WTC11 (cell line): ENCODE measurements at regions not wholly inside any gene's neighbourhood (a gene's known extent, or its start where the extent isn't known, plus 50 kb on each side); places are given as distances from the start of the nearest gene placed in this dataset.

Experiments used
- ATAC-seq: fragments of 200-7000 bp; cut with Tn5 transposase; 2 replicates; pipeline ENCODE4 v1.10.0; 2021; ENCODE audit warnings: mild to moderate bottlenecking, moderate library complexity
- CTCF ChIA-PET: fragments of 300-600 bp; sonication (Branson Sonifier 250); formaldehyde crosslinking; loops from one replicate; lab custom pipeline; 2021; ENCODE audit warnings: antibody characterized with exemption; lab: Charles Lee
- POLR2A ChIA-PET: fragments of 350-600 bp; sonication (Branson Sonifier 250); formaldehyde crosslinking; loops from one replicate; lab custom pipeline; 2021; ENCODE audit warnings: antibody characterized with exemption; lab: Charles Lee
- DNase-seq: peaks from one replicate; pipeline ENCODE4 v3.0.0; 2021; ENCODE audit warnings: low spot score
- H3K27ac Mint-ChIP-seq: 2 replicates; pipeline ENCODE4 v1.8.0; 2021; ENCODE audit warnings: mixed read lengths
- H3K27me3 Mint-ChIP-seq: 2 replicates; pipeline ENCODE4 v1.8.0; 2021; ENCODE audit warnings: low read depth, mild to moderate bottlenecking, moderate library complexity, mixed read lengths
- H3K36me3 Mint-ChIP-seq: 2 replicates; pipeline ENCODE4 v1.8.0; 2021; ENCODE audit warnings: mixed read lengths
- H3K4me1 Mint-ChIP-seq: 2 replicates; pipeline ENCODE4 v1.8.0; 2022; ENCODE audit warnings: mixed read lengths
- H3K4me3 Mint-ChIP-seq: 2 replicates; pipeline ENCODE4 v1.8.0; 2021; ENCODE audit warnings: mild to moderate bottlenecking, moderate library complexity, mixed read lengths
- H3K9me3 Mint-ChIP-seq: 2 replicates; pipeline ENCODE4 v1.8.0; 2021; ENCODE audit warnings: mixed read lengths
- AFF4 ChIP-seq: sonication (generic); formaldehyde crosslinking; IDR thresholded peaks from 2 replicates; pipeline ENCODE4 v1.8.1; 2023; ENCODE audit warnings: mild to moderate bottlenecking, missing genetic modification reagents, borderline replicate concordance
- CDX4 ChIP-seq: fragments of 250-450 bp; sonication (Bioruptor Pico); IDR thresholded peaks from 2 replicates; pipeline ENCODE4 v1.9.0; 2021; ENCODE audit warnings: moderate library complexity, mild to moderate bottlenecking, inconsistent platforms, borderline replicate concordance
- CREB1 ChIP-seq: sonication (generic); formaldehyde crosslinking; IDR thresholded peaks from 2 replicates; pipeline ENCODE4 v1.8.0; 2023; ENCODE audit warnings: mild to moderate bottlenecking, missing genetic modification reagents
- E2F5 ChIP-seq: sonication (generic); formaldehyde crosslinking; IDR thresholded peaks from 2 replicates; pipeline ENCODE4 v1.8.1; 2022; ENCODE audit warnings: mild to moderate bottlenecking, moderate library complexity, missing genetic modification reagents
- FOXP4 ChIP-seq: sonication (generic); formaldehyde crosslinking; IDR thresholded peaks from 2 replicates; pipeline ENCODE4 v1.8.0; 2022; ENCODE audit warnings: mild to moderate bottlenecking, missing genetic modification reagents
- GRHL2 ChIP-seq: fragments of 250-450 bp; sonication (Bioruptor Pico); IDR thresholded peaks from 2 replicates; pipeline ENCODE4 v1.8.0; 2022; ENCODE audit warnings: mild to moderate bottlenecking, moderate library complexity; ENCODE audit not compliant: insufficient replicate concordance, severe bottlenecking
- MXD4 ChIP-seq: fragments of 250-450 bp; sonication (Bioruptor Pico); IDR thresholded peaks from 2 replicates; pipeline ENCODE4 v1.8.0; 2021; ENCODE audit warnings: mild to moderate bottlenecking, moderate library complexity, borderline replicate concordance
- STAT6 ChIP-seq: sonication (generic); formaldehyde crosslinking; conservative IDR thresholded peaks from 2 replicates; pipeline ENCODE4 v1.8.1; 2023; ENCODE audit warnings: mild to moderate bottlenecking, low read depth, missing genetic modification reagents, moderate library complexity
- TCF7 ChIP-seq: sonication (generic); formaldehyde crosslinking; IDR thresholded peaks from 2 replicates; pipeline ENCODE4 v1.8.0; 2022; ENCODE audit warnings: mild to moderate bottlenecking, low read depth, missing genetic modification reagents, moderate library complexity
- USF2 ChIP-seq: sonication (generic); formaldehyde crosslinking; IDR thresholded peaks from 2 replicates; pipeline ENCODE4 v1.8.1; 2023; ENCODE audit warnings: mild to moderate bottlenecking, missing genetic modification reagents, moderate library complexity
- ZBTB43 ChIP-seq: sonication (generic); formaldehyde crosslinking; IDR thresholded peaks from 2 replicates; pipeline ENCODE4 v1.8.1; 2023; ENCODE audit warnings: mild to moderate bottlenecking, missing genetic modification reagents
- ZNF425 ChIP-seq: fragments of 250-450 bp; sonication (Bioruptor Pico); conservative IDR thresholded peaks from 2 replicates; pipeline ENCODE4 v1.9.0; 2021; ENCODE audit warnings: mild to moderate bottlenecking
- ZNF532 ChIP-seq: fragments of 250-450 bp; sonication (Bioruptor Pico); IDR thresholded peaks from 2 replicates; pipeline ENCODE4 v1.9.0; 2021; ENCODE audit warnings: mild to moderate bottlenecking, borderline replicate concordance

GRCh38 chr1:80915491-80915890 lies 885.2 kb upstream of the ADGRL2 start:
- ChIA-PET POLR2A (no interaction called here), CTCF (no interaction called here)
- H3K27me3 Mint-ChIP-seq = no peaks in the 10 kb centered on the region
- peaks cover 15% of the 10 kb centered on the region for H3K9me3 Mint-ChIP-seq
- H3K4me1 Mint-ChIP-seq = peaks cover 3% of the 10 kb centered on the region; the same call in 1 of the 2 replicates
- H3K27ac Mint-ChIP-seq = no peak overlapping the region
- TF ChIP-seq ZNF532 (CRISPR knock-in tag) (no peak), MXD4 (CRISPR knock-in tag) (no peak), FOXP4 (no peak), AFF4 (CRISPR knock-in tag) (no peak), TCF7 (CRISPR knock-in tag) (no peak), USF2 (CRISPR knock-in tag) (no peak), STAT6 (no peak), GRHL2 (CRISPR knock-in tag) (no peak)
- no peaks in the 10 kb centered on the region for H3K36me3 Mint-ChIP-seq
- no peak overlapping the region for H3K4me3 Mint-ChIP-seq
- ATAC-seq (no peak), DNase-seq (no peak)

- ATAC-seq (no peak), DNase-seq (no peak)
- Mint-ChIP-seq H3K4me3 (no peak overlapping the region), H3K9me3 (peaks cover 10% of the 10 kb centered on the region), H3K36me3 (no peaks in the 10 kb centered on the region), H3K27ac (no peak overlapping the region), H3K27me3 (no peaks in the 10 kb centered on the region), H3K4me1 (peaks cover 3% of the 10 kb centered on the region; the same call in 1 of the 2 replicates)
- CTCF ChIA-PET = no interaction called here
- POLR2A ChIA-PET = no interaction called here
- TF ChIP-seq CDX4 (CRISPR knock-in tag) = no peak
- TF ChIP-seq E2F5 = no peak
- TF ChIP-seq ZNF425 (CRISPR knock-in tag) = no peak
- no peak for TF ChIP-seq ZBTB43 (CRISPR knock-in tag)
- TF ChIP-seq CREB1 (CRISPR knock-in tag) = no peak
Measured at GRCh38 chr1:80910426-80910825, 890.3 kb upstream of the ADGRL2 start.
